Activated CD4-positive, alpha-beta T cell treated with anti-CD3 and anti-CD28 coated beads for 36 hours (primary cell): ENCODE measurements at regions not wholly inside any gene's neighbourhood (a gene's known extent, or its start where the extent isn't known, plus 50 kb on each side); places are given as distances from the start of the nearest gene placed in this dataset.

Experiments used
- ATAC-seq: fragments of 200-7000 bp; cut with Tn5 transposase; one replicate; pipeline ENCODE4 v1.10.0; 2021; ENCODE audit warnings: mild to moderate bottlenecking, moderate library complexity
- CTCF ChIA-PET: fragments of 350-600 bp; sonication (Branson Sonifier 250); formaldehyde crosslinking; loops from one replicate; lab custom pipeline; 2021; ENCODE audit warnings: antibody characterized with exemption; lab: Charles Lee
- POLR2A ChIA-PET: fragments of 350-600 bp; sonication (Branson Sonifier 250); formaldehyde crosslinking; loops from one replicate; lab custom pipeline; 2021; ENCODE audit warnings: antibody characterized with exemption, inconsistent platforms; lab: Charles Lee
- DNase-seq: peaks from one replicate; pipeline ENCODE4 v3.0.0-alpha.2; 2020
- H3K27ac Mint-ChIP-seq: one replicate; pipeline ENCODE4 v1.8.0; 2021; ENCODE audit warnings: mixed read lengths
- H3K27me3 Mint-ChIP-seq: one replicate; pipeline ENCODE4 v1.8.0; 2021; ENCODE audit warnings: mixed read lengths
- H3K36me3 Mint-ChIP-seq: one replicate; pipeline ENCODE4 v1.8.0; 2021; ENCODE audit warnings: low read depth, mixed read lengths
- H3K4me1 Mint-ChIP-seq: one replicate; pipeline ENCODE4 v1.8.0; 2021; ENCODE audit warnings: mixed read lengths
- H3K4me3 Mint-ChIP-seq: one replicate; pipeline ENCODE4 v1.8.0; 2021; ENCODE audit warnings: mild to moderate bottlenecking, moderate library complexity, mixed read lengths
- H3K9me3 Mint-ChIP-seq: one replicate; pipeline ENCODE4 v1.8.0; 2021; ENCODE audit warnings: low read depth, mixed read lengths
- intact Hi-C, 2 experiments: fragments of 100-400 bp; cut with DNase I in 1 of 2; cut with micrococcal nuclease in 1 of 2; formaldehyde crosslinking; loops; one replicate each; pipeline versions ENCODE4 v1.14.2 to v1.15.1; 2022 to 2024; cut with DNase I, micrococcal nuclease

- ChIA-PET CTCF (no interaction called here), POLR2A (no interaction called here)
- DNase-seq (no peak), ATAC-seq (no peak)
- H3K9me3 Mint-ChIP-seq: peaks cover 2% of the 10 kb centered on the region
- H3K27ac Mint-ChIP-seq: no peak overlapping the region
- no peaks in the 10 kb centered on the region for H3K36me3 Mint-ChIP-seq
- intact Hi-C loops: no loop called here
- H3K4me1 Mint-ChIP-seq: no peaks in the 10 kb centered on the region
- H3K27me3 Mint-ChIP-seq: no peaks in the 10 kb centered on the region
- no peak overlapping the region for H3K4me3 Mint-ChIP-seq
Observed at GRCh38 chr3:81967393-81967792, 205.9 kb upstream of the GBE1 start.

- no peak overlapping the region for H3K4me3 Mint-ChIP-seq
- ChIA-PET POLR2A (interaction anchor here (0.5 kb wide), 1 partner anchor 14 kb away, joined by 3 read pairs; no protein-coding TSS in a partner anchor), CTCF (no interaction called here)
- H3K27me3 Mint-ChIP-seq: no peaks in the 10 kb centered on the region
- intact Hi-C loops: no loop called here
- H3K4me1 Mint-ChIP-seq: no peaks in the 10 kb centered on the region
- no peaks in the 10 kb centered on the region for H3K36me3 Mint-ChIP-seq
- ATAC-seq (no peak), DNase-seq (no peak)
- H3K27ac Mint-ChIP-seq: no peak overlapping the region
- no peaks in the 10 kb centered on the region for H3K9me3 Mint-ChIP-seq
Observed at GRCh38 chr3:81965696-81966095, 204.3 kb upstream of the GBE1 start.

- H3K27ac Mint-ChIP-seq: no peak overlapping the region
- no peak overlapping the region for H3K4me3 Mint-ChIP-seq
- DNase-seq: no peak
- ATAC-seq: no peak
- H3K9me3 Mint-ChIP-seq: no peaks in the 10 kb centered on the region
- H3K4me1 Mint-ChIP-seq: no peaks in the 10 kb centered on the region
- ChIA-PET CTCF (no interaction called here), POLR2A (no interaction called here)
- intact Hi-C loops: no loop called here
- no peaks in the 10 kb centered on the region for H3K36me3 Mint-ChIP-seq
- peaks cover 2% of the 10 kb centered on the region for H3K27me3 Mint-ChIP-seq
Observed at GRCh38 chr3:81962396-81962795, 201.0 kb upstream of the GBE1 start.

GRCh38 chr3:81958972-81959640 is 197.7 kb upstream of the GBE1 start:
- intact Hi-C loops: no loop called here
- H3K36me3 Mint-ChIP-seq: no peaks in the 10 kb centered on the region
- CTCF ChIA-PET: interaction anchor here (0.8 kb wide), 1 partner anchor 61 kb away, joined by 3 read pairs; no protein-coding TSS in a partner anchor
- no peak overlapping the region for H3K27ac Mint-ChIP-seq
- no peaks in the 10 kb centered on the region for H3K4me1 Mint-ChIP-seq
- ATAC-seq (no peak), DNase-seq (no peak)
- POLR2A ChIA-PET: no interaction called here
- H3K9me3 Mint-ChIP-seq: no peaks in the 10 kb centered on the region
- H3K4me3 Mint-ChIP-seq: no peak overlapping the region
- peaks cover 2% of the 10 kb centered on the region for H3K27me3 Mint-ChIP-seq

- Mint-ChIP-seq H3K27ac (no peak overlapping the region), H3K9me3 (no peaks in the 10 kb centered on the region), H3K4me1 (no peaks in the 10 kb centered on the region), H3K36me3 (no peaks in the 10 kb centered on the region), H3K4me3 (no peak overlapping the region), H3K27me3 (peaks cover 2% of the 10 kb centered on the region)
- ChIA-PET CTCF (no interaction called here), POLR2A (interaction anchor here (0.7 kb wide), 1 partner anchor 12 kb away, joined by 3 read pairs; no protein-coding TSS in a partner anchor)
- DNase-seq (no peak), ATAC-seq (no peak)
- intact Hi-C loops: no loop called here
Observed at GRCh38 chr3:81955878-81956277, 194.4 kb upstream of the GBE1 start.

GRCh38 chr3:81953111-81953510 is 191.7 kb upstream of the GBE1 start:
- Mint-ChIP-seq H3K4me1 (no peaks in the 10 kb centered on the region), H3K9me3 (no peaks in the 10 kb centered on the region), H3K36me3 (no peaks in the 10 kb centered on the region), H3K27ac (no peak overlapping the region), H3K27me3 (no peaks in the 10 kb centered on the region), H3K4me3 (no peak overlapping the region)
- DNase-seq: no peak
- ChIA-PET CTCF (no interaction called here), POLR2A (no interaction called here)
- no peak for ATAC-seq
- intact Hi-C loops: no loop called here

GRCh38 chr3:81952141-81952540 is 190.7 kb upstream of the GBE1 start:
- DNase-seq (no peak), ATAC-seq (no peak)
- no peaks in the 10 kb centered on the region for H3K36me3 Mint-ChIP-seq
- POLR2A ChIA-PET: interaction anchor here (0.7 kb wide), 1 partner anchor 13 kb away, joined by 3 read pairs; no protein-coding TSS in a partner anchor
- no peak overlapping the region for H3K27ac Mint-ChIP-seq
- intact Hi-C loops: no loop called here
- no peaks in the 10 kb centered on the region for H3K27me3 Mint-ChIP-seq
- H3K4me3 Mint-ChIP-seq: no peak overlapping the region
- no peaks in the 10 kb centered on the region for H3K9me3 Mint-ChIP-seq
- no peaks in the 10 kb centered on the region for H3K4me1 Mint-ChIP-seq
- CTCF ChIA-PET: no interaction called here

GRCh38 chr3:81951636-81952035 is 190.2 kb upstream of the GBE1 start:
- Mint-ChIP-seq H3K4me3 (no peak overlapping the region), H3K27me3 (no peaks in the 10 kb centered on the region), H3K9me3 (no peaks in the 10 kb centered on the region), H3K36me3 (no peaks in the 10 kb centered on the region), H3K4me1 (no peaks in the 10 kb centered on the region), H3K27ac (no peak overlapping the region)
- intact Hi-C loops: no loop called here
- ChIA-PET POLR2A (interaction anchor here (0.7 kb wide), 1 partner anchor 14 kb away, joined by 3 read pairs; no protein-coding TSS in a partner anchor), CTCF (interaction anchor here (0.8 kb wide), 1 partner anchor 13 kb away, joined by 3 read pairs; no protein-coding TSS in a partner anchor)
- ATAC-seq: no peak
- no peak for DNase-seq

- H3K4me1 Mint-ChIP-seq: no peaks in the 10 kb centered on the region
- no peak for ATAC-seq
Observed at GRCh38 chr3:81951106-81951505, 189.7 kb upstream of the GBE1 start.

GRCh38 chr3:81947359-81947758 is 185.9 kb upstream of the GBE1 start:
- Mint-ChIP-seq H3K4me1 (no peaks in the 10 kb centered on the region), H3K27me3 (no peaks in the 10 kb centered on the region), H3K9me3 (peaks cover 8% of the 10 kb centered on the region), H3K36me3 (no peaks in the 10 kb centered on the region), H3K4me3 (no peak overlapping the region), H3K27ac (no peak overlapping the region)
- ATAC-seq (no peak), DNase-seq (no peak)
- ChIA-PET POLR2A (no interaction called here), CTCF (interaction anchor here (0.7 kb wide), 1 partner anchor 25 kb away, joined by 3 read pairs; no protein-coding TSS in a partner anchor)
- intact Hi-C loops: no loop called here

More at GRCh38 chr3:81951106-81951505, 189.7 kb upstream of the GBE1 start:
- Mint-ChIP-seq H3K36me3 (no peaks in the 10 kb centered on the region), H3K27ac (no peak overlapping the region), H3K9me3 (no peaks in the 10 kb centered on the region), H3K4me3 (no peak overlapping the region), H3K27me3 (no peaks in the 10 kb centered on the region)
- CTCF ChIA-PET: interaction anchor here (0.8 kb wide), 1 partner anchor 13 kb away, joined by 3 read pairs; no protein-coding TSS in a partner anchor
- POLR2A ChIA-PET: no interaction called here
- no peak for DNase-seq
- intact Hi-C loops: no loop called here

GRCh38 chr3:81938681-81939080 is 177.2 kb upstream of the GBE1 start:
- Mint-ChIP-seq H3K9me3 (peaks cover 5% of the 10 kb centered on the region), H3K4me3 (no peak overlapping the region), H3K36me3 (no peaks in the 10 kb centered on the region), H3K4me1 (no peaks in the 10 kb centered on the region), H3K27ac (no peak overlapping the region), H3K27me3 (peaks cover 2% of the 10 kb centered on the region)
- intact Hi-C loops: no loop called here
- CTCF ChIA-PET: interaction anchor here (0.9 kb wide), 1 partner anchor 13 kb away, joined by 3 read pairs; no protein-coding TSS in a partner anchor
- DNase-seq: no peak
- POLR2A ChIA-PET: no interaction called here
- no peak for ATAC-seq

- ATAC-seq: no peak
- POLR2A ChIA-PET: no interaction called here
- no peak overlapping the region for H3K27ac Mint-ChIP-seq
- H3K4me3 Mint-ChIP-seq: no peak overlapping the region
- H3K9me3 Mint-ChIP-seq: peaks cover 2% of the 10 kb centered on the region
- DNase-seq: no peak
- no peaks in the 10 kb centered on the region for H3K27me3 Mint-ChIP-seq
- intact Hi-C loops: no loop called here
- H3K4me1 Mint-ChIP-seq: no peaks in the 10 kb centered on the region
- H3K36me3 Mint-ChIP-seq: no peaks in the 10 kb centered on the region
- CTCF ChIA-PET: no interaction called here
Observed at GRCh38 chr3:81936817-81937216, 175.4 kb upstream of the GBE1 start.
